ENCODE measurements at regions not wholly inside any gene's neighbourhood (a gene's known extent, or its start where the extent isn't known, plus 50 kb on each side); places are given as distances from the start of the nearest gene placed in this dataset.

- TF ChIP-seq BCL3 (IDR thresholded peaks at IDR 0.05; ENCODE audit: borderline replicate concordance, insufficient read depth, low read depth, low read length, poor library complexity, severe bottlenecking) (no peak), MEF2B (IDR thresholded peaks at IDR 0.05; ENCODE audit: partially characterized antibody, poor library complexity, severe bottlenecking) (no peak)
Observed at GRCh38 chr1:216953495-216953894, 230.3 kb upstream of the ESRRG start (continued).

GRCh38 chr1:216952864-216953263 is 229.6 kb upstream of the ESRRG start:
- in situ Hi-C loops (cut with MboI) (no loop called here), intact Hi-C loops (cut with micrococcal nuclease; ENCODE audit: unreplicated experiment) (no loop called here)
- ATAC-seq (no peak), DNase-seq (ENCODE audit: low read depth, low spot score) (no peak), FAIRE-seq (no peak)
- TF ChIP-seq PBX3 (IDR thresholded peaks at IDR 0.05; ENCODE audit: insufficient replicate concordance, low read depth, low read length) = no peak
- no peak for TF ChIP-seq ZNF622 (IDR thresholded peaks at IDR 0.05)
- no peak for TF ChIP-seq BCL3 (IDR thresholded peaks at IDR 0.05; ENCODE audit: borderline replicate concordance, insufficient read depth, low read depth, low read length, poor library complexity, severe bottlenecking)
- TF ChIP-seq EP300 (IDR thresholded peaks at IDR 0.05; ENCODE audit: borderline replicate concordance in 1 of 2, control insufficient read depth in 1 of 2, low read depth in 2 of 2, low read length in 2 of 2) = no peak
- no peak for TF ChIP-seq FOS (IDR thresholded peaks at IDR 0.05; ENCODE audit: borderline replicate concordance, extremely low read depth, insufficient read length)
- TF ChIP-seq CTCF (IDR thresholded peaks at IDR 0.05 in 2 of 3, conservative IDR thresholded peaks at IDR 0.05 in 1 of 3; ENCODE audit: control insufficient read depth in 2 of 3, extremely low read depth in 1 of 3, insufficient read depth in 1 of 3, low read depth in 3 of 3, low read length in 3 of 3) = no peak
- TF ChIP-seq KAT2A (conservative IDR thresholded peaks at IDR 0.05; ENCODE audit: control insufficient read depth, low read depth, low read length) = no peak
- TF ChIP-seq TBL1XR1 (IDR thresholded peaks at IDR 0.05; ENCODE audit: low read depth, low read length) = no peak
- TF ChIP-seq DPF2 (IDR thresholded peaks at IDR 0.05) = no peak
- TF ChIP-seq YBX1 (IDR thresholded peaks at IDR 0.05) = no peak
- BruUV-seq (replicated peaks) = no TSS peak
- SMC1A ChIA-PET (ENCODE audit: uncharacterized antibody, unreplicated experiment) = no interaction called here
- RAD21 ChIA-PET (ENCODE audit: unreplicated experiment) = no interaction called here
- H3K27ac ChIP-seq (ENCODE audit: control insufficient read depth, insufficient read depth) = no peak overlapping the region
- H3K36me3 ChIP-seq (ENCODE audit: control insufficient read depth in 2 of 2, insufficient read depth in 2 of 2, low read length in 1 of 2) = no peaks in the 10 kb centered on the region
- H3K4me2 ChIP-seq (ENCODE audit: control insufficient read depth, insufficient read depth) = no peak overlapping the region
- no peak overlapping the region for H2AFZ ChIP-seq (ENCODE audit: control insufficient read depth, low read depth, low read length)
- H3K9me3 ChIP-seq (replicated peaks; ENCODE audit: control insufficient read depth, insufficient read depth, low read length) = no peaks in the 10 kb centered on the region
- no peak overlapping the region for H3K4me3 ChIP-seq
- H4K20me1 ChIP-seq (ENCODE audit: control insufficient read depth, insufficient read depth) = no peaks in the 10 kb centered on the region
- no peaks in the 10 kb centered on the region for H3K79me2 ChIP-seq (ENCODE audit: control insufficient read depth, insufficient read depth, low read length)
- CTCF ChIA-PET = no interaction called here
- H3K9ac ChIP-seq (ENCODE audit: control insufficient read depth, insufficient read depth, low read length) = no peak overlapping the region
- POLR2A ChIA-PET = no interaction called here
- no peaks in the 10 kb centered on the region for H3K4me1 ChIP-seq (ENCODE audit: control insufficient read depth, insufficient read depth, low read length)
- 7% methylated on average over 6 of the region's 6 CpGs for WGBS (ENCODE audit: insufficient coverage, insufficient replicate concordance, low lambda C conversion rate, missing lambda C conversion rate)
- no peaks in the 10 kb centered on the region for H3K27me3 ChIP-seq (replicated peaks in 1 of 2; ENCODE audit: control insufficient read depth in 2 of 2, insufficient read depth in 2 of 2, low read length in 1 of 2)

All from GM12878 (cell line).